H9 (cell line): ENCODE measurements at regions not wholly inside any gene's neighbourhood (a gene's known extent, or its start where the extent isn't known, plus 50 kb on each side); places are given as distances from the start of the nearest gene placed in this dataset.

ENCODE experiments used
- DNase-seq: peaks from one replicate; pipeline ENCODE4 v3.0.0-alpha.2; 2017
- H2AFZ ChIP-seq: one replicate; pipeline ENCODE4 v1.6.1; 2013; ENCODE audit warnings: mild to moderate bottlenecking, low read length, control low read depth, moderate library complexity
- H2AK5ac ChIP-seq: 2 replicates; pipeline ENCODE4 v1.6.1; 2013; ENCODE audit warnings: low read length, control low read depth, mixed read lengths; ENCODE audit not compliant: insufficient read length
- H2BK120ac ChIP-seq: one replicate; pipeline ENCODE4 v1.6.1; 2013; ENCODE audit warnings: low read depth, mild to moderate bottlenecking, low read length, control low read depth, inconsistent platforms; ENCODE audit not compliant: poor library complexity, severe bottlenecking
- H2BK12ac ChIP-seq: 2 replicates; pipeline ENCODE4 v1.6.1; 2013; ENCODE audit warnings: low read length, control low read depth, mixed read lengths, low read depth; ENCODE audit not compliant: insufficient read length
- H2BK15ac ChIP-seq: 2 replicates; pipeline ENCODE4 v1.6.1; 2013; ENCODE audit warnings: low read depth, low read length, control low read depth
- H2BK20ac ChIP-seq: one replicate; pipeline ENCODE4 v1.6.1; 2013; ENCODE audit warnings: low read depth, mild to moderate bottlenecking, low read length, control low read depth, inconsistent platforms; ENCODE audit not compliant: poor library complexity, severe bottlenecking
- H2BK5ac ChIP-seq: 2 replicates; pipeline ENCODE4 v1.6.1; 2013; ENCODE audit warnings: low read length, control low read depth, mixed read lengths; ENCODE audit not compliant: insufficient read length
- H3K14ac ChIP-seq: 2 replicates; pipeline ENCODE4 v1.6.1; 2013; ENCODE audit warnings: low read length, control low read depth; ENCODE audit not compliant: insufficient read depth
- H3K18ac ChIP-seq: 2 replicates; pipeline ENCODE4 v1.6.1; 2013; ENCODE audit warnings: low read depth, mild to moderate bottlenecking, mixed read lengths, low read length, control low read depth; ENCODE audit not compliant: insufficient read length
- H3K23ac ChIP-seq: 2 replicates; pipeline ENCODE4 v1.6.1; 2013; ENCODE audit warnings: low read length, control low read depth, mixed read lengths, low read depth; ENCODE audit not compliant: insufficient read length
- H3K23me2 ChIP-seq: 2 replicates; pipeline ENCODE4 v1.6.1; 2013; ENCODE audit warnings: low read depth, mild to moderate bottlenecking, mixed read lengths, low read length, control low read depth; ENCODE audit not compliant: insufficient read length, poor library complexity, severe bottlenecking
- H3K27ac ChIP-seq: 2 replicates; pipeline ENCODE4 v1.5.1; 2013; ENCODE audit warnings: low read length, control low read depth, mixed read lengths, low read depth; ENCODE audit not compliant: insufficient read length
- H3K27me3 ChIP-seq: 2 replicates; pipeline ENCODE4 v1.6.1; 2013; ENCODE audit warnings: low read length, control low read depth, inconsistent platforms; ENCODE audit not compliant: insufficient read depth
- H3K4ac ChIP-seq: 2 replicates; pipeline ENCODE4 v1.6.1; 2013; ENCODE audit warnings: low read depth, mild to moderate bottlenecking, control low read depth, inconsistent platforms, low read length, moderate library complexity
- H3K4me1 ChIP-seq: 2 replicates; pipeline ENCODE4 v1.6.1; 2013; ENCODE audit warnings: low read length, control low read depth, inconsistent platforms; ENCODE audit not compliant: insufficient read depth
- H3K4me2 ChIP-seq: 2 replicates; pipeline ENCODE4 v1.6.1; 2013; ENCODE audit warnings: low read length, control low read depth, mixed read lengths; ENCODE audit not compliant: insufficient read length, insufficient read depth
- H3K56ac ChIP-seq: 2 replicates; pipeline ENCODE4 v1.6.1; 2013; ENCODE audit warnings: low read depth, mild to moderate bottlenecking, mixed read lengths, low read length, control low read depth; ENCODE audit not compliant: insufficient read length
- H3K79me1 ChIP-seq: 2 replicates; pipeline ENCODE4 v1.6.1; 2013; ENCODE audit warnings: low read depth, mild to moderate bottlenecking, moderate library complexity, low read length, control low read depth, inconsistent platforms; ENCODE audit not compliant: insufficient read depth, poor library complexity, severe bottlenecking
- H3K79me2 ChIP-seq: 2 replicates; pipeline ENCODE4 v1.6.1; 2013; ENCODE audit warnings: low read length, control low read depth, inconsistent platforms; ENCODE audit not compliant: insufficient read depth
- H3K9ac ChIP-seq: 2 replicates; pipeline ENCODE4 v1.6.1; 2013; ENCODE audit warnings: low read length, control low read depth, mixed read lengths; ENCODE audit not compliant: insufficient read length; ENCODE audit errors: extremely low read depth
- H3K9me3 ChIP-seq: one replicate; pipeline ENCODE4 v1.6.1; 2013; ENCODE audit warnings: low read depth, low read length, inconsistent platforms; ENCODE audit not compliant: control insufficient read depth
- H3T11ph ChIP-seq: one replicate; pipeline ENCODE4 v1.6.1; 2013; ENCODE audit warnings: mild to moderate bottlenecking, low read length, control low read depth, inconsistent platforms
- H4K20me1 ChIP-seq: one replicate; pipeline ENCODE4 v1.6.1; 2013; ENCODE audit not compliant: control insufficient read depth, insufficient read length, insufficient read depth
- H4K5ac ChIP-seq: 2 replicates; pipeline ENCODE4 v1.6.1; 2013; ENCODE audit warnings: low read depth, mild to moderate bottlenecking, mixed read lengths, low read length, control low read depth; ENCODE audit not compliant: insufficient read length
- H4K8ac ChIP-seq: replicated peaks from 2 replicates; pipeline ENCODE4 v1.6.1; 2013; ENCODE audit warnings: low read length, control low read depth, mixed read lengths, low read depth; ENCODE audit not compliant: insufficient read length
- H4K91ac ChIP-seq: 2 replicates; pipeline ENCODE4 v1.6.1; 2013; ENCODE audit warnings: low read depth, mild to moderate bottlenecking, moderate library complexity, mixed read lengths, low read length, control low read depth; ENCODE audit not compliant: insufficient read length
- H3K27ac Mint-ChIP-seq, 3 experiments: 2 replicates in 2 of 3; 3 replicates in 1 of 3; pipeline ENCODE4 v1.8.0; 2020 to 2021; ENCODE audit warnings: mixed read lengths in 3 of 3, mild to moderate bottlenecking in 1 of 3, moderate library complexity in 1 of 3
- H3K27me3 Mint-ChIP-seq: 2 replicates; pipeline ENCODE4 v1.8.0; 2021; ENCODE audit warnings: low read depth, mild to moderate bottlenecking, moderate library complexity, mixed read lengths
- H3K36me3 Mint-ChIP-seq, 3 experiments: 2 replicates in 2 of 3; 3 replicates in 1 of 3; pipeline ENCODE4 v1.8.0; 2020 to 2021; ENCODE audit warnings: low read depth in 3 of 3, mixed read lengths in 3 of 3; ENCODE audit not compliant: insufficient read depth in 1 of 3
- H3K4me1 Mint-ChIP-seq, 2 experiments: 2 replicates each; pipeline ENCODE4 v1.8.0; 2020; ENCODE audit warnings: mixed read lengths in 2 of 2
- H3K4me3 Mint-ChIP-seq, 2 experiments: 2 replicates in 1 of 2; 3 replicates in 1 of 2; pipeline ENCODE4 v1.8.0; 2020 to 2021; ENCODE audit warnings: mild to moderate bottlenecking in 2 of 2, mixed read lengths in 2 of 2, moderate library complexity in 1 of 2
- H3K9me3 Mint-ChIP-seq, 2 experiments: 2 replicates in 1 of 2; 3 replicates in 1 of 2; pipeline ENCODE4 v1.8.0; 2020; ENCODE audit warnings: mild to moderate bottlenecking in 2 of 2, mixed read lengths in 2 of 2, moderate library complexity in 1 of 2
- CTCF ChIP-seq: fragments of 200-600 bp; sonication (generic); conservative IDR thresholded peaks from 3 replicates; pipeline ENCODE4 v1.8.0; 2021; ENCODE audit warnings: antibody characterized with exemption, mild to moderate bottlenecking
- WGBS: extraction: QIAGEN DNeasy Blood & Tissue Kit; methylation state at CpG from one replicate; pipeline ENCODE4 v1.1.7; 2013; ENCODE audit warnings: missing lambda C conversion rate, low lambda C conversion rate, mixed read lengths; ENCODE audit not compliant: insufficient read length; ENCODE audit errors: extremely low coverage; 5-methylcytosine and 5-hydroxymethylcytosine counted together

- no peaks in the 10 kb centered on the region for H3K27me3 Mint-ChIP-seq
Measured at GRCh38 chr1:187809549-187809948, 980.8 kb downstream of the PLA2G4A start.

More at GRCh38 chr1:187809549-187809948, 980.8 kb downstream of the PLA2G4A start:
- no peaks in the 10 kb centered on the region for H4K20me1 ChIP-seq
- no peak overlapping the region for H2BK20ac ChIP-seq
- H3K23me2 ChIP-seq = no peaks in the 10 kb centered on the region
- H2BK120ac ChIP-seq = no peak overlapping the region
- no peak overlapping the region for H3K27ac ChIP-seq
- H3K27me3 ChIP-seq = no peaks in the 10 kb centered on the region
- no peak overlapping the region for H2BK5ac ChIP-seq
- H3K79me1 ChIP-seq = no peaks in the 10 kb centered on the region
- H3K79me2 ChIP-seq = no peaks in the 10 kb centered on the region
- H3K4me1 Mint-ChIP-seq = no peaks in the 10 kb centered on the region
- H3K36me3 Mint-ChIP-seq = peaks cover 0 to 2% (median 0%) of the 10 kb centered on the region in 3 experiments; a peak in 1 of 7 replicates
- DNase-seq = no peak
- no peak overlapping the region for H3K23ac ChIP-seq
- WGBS = no CpG with 5 or more reads among the region's 1 CpG
- H2BK15ac ChIP-seq = no peak overlapping the region
- no peak overlapping the region for H3T11ph ChIP-seq
- H3K9me3 ChIP-seq = no peaks in the 10 kb centered on the region
- no peak overlapping the region for H3K27ac Mint-ChIP-seq
- no peak overlapping the region for H3K4me2 ChIP-seq
- no peak overlapping the region for H4K8ac ChIP-seq
- no peak overlapping the region for H2AFZ ChIP-seq
- no peak overlapping the region for H3K4me3 Mint-ChIP-seq
- H3K9me3 Mint-ChIP-seq = peaks cover 0 to 5% of the 10 kb centered on the region in 2 experiments; a peak in 2 of 5 replicates
- no peak overlapping the region for H3K4ac ChIP-seq
- H3K18ac ChIP-seq = no peak overlapping the region
- H3K4me1 ChIP-seq = no peaks in the 10 kb centered on the region
- TF ChIP-seq CTCF = no peak
- H3K14ac ChIP-seq = no peak overlapping the region
- no peak overlapping the region for H4K5ac ChIP-seq
- no peak overlapping the region for H2AK5ac ChIP-seq
- no peak overlapping the region for H3K9ac ChIP-seq
- no peak overlapping the region for H3K56ac ChIP-seq
- H2BK12ac ChIP-seq = no peak overlapping the region
- no peak overlapping the region for H4K91ac ChIP-seq
